ENCODE measurements at regions not wholly inside any gene's neighbourhood (a gene's known extent, or its start where the extent isn't known, plus 50 kb on each side); places are given as distances from the start of the nearest gene placed in this dataset.
"Not testable (repeated sequence)": the region's sequence is repeated elsewhere in the genome, so short reads cannot be mapped to it uniquely, and the experiment has no call there.

DNA sequence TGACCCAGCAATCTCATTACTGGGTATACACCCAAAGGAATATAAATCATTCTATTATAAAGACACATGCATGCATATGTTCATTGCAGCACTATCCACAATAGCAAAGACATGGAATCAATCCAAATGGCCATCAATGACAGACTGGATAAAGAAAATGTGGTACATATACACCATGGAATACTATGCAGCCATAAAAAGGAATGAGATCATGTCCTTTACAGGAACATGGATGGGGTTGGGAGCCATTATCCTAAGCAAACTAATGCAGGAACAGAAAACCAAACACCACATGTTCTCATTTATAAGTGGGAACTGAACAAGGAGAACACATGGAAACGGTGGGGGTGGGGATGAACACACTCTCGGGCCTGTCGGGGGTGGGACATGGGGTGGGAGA is 129.2 kb upstream of the STK26 start:
- DNase-seq (ENCODE audit: low read depth in 2 of 2): not testable (repeated sequence)

DNA sequence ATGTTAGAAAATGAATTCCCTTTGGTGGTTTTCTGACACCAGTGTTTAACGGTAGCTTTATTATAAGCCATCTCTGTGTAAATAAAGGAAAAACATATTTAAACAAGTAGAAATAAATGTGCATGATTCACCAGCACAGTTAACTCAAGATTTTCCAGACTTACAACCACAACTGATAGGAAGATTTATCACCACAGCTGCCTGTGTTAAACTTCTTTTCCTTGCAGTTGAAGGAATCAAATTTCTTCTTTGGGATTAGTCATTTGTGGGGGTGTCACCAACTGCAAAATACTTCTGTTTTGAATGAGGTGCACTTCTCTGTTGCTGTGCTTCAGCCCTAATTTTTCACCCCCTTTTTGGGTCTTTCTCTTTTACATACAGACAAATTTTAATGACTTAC is 128.1 kb upstream of the STK26 start:
- DNase-seq (ENCODE audit: low read depth in 2 of 2): no peak

DNA sequence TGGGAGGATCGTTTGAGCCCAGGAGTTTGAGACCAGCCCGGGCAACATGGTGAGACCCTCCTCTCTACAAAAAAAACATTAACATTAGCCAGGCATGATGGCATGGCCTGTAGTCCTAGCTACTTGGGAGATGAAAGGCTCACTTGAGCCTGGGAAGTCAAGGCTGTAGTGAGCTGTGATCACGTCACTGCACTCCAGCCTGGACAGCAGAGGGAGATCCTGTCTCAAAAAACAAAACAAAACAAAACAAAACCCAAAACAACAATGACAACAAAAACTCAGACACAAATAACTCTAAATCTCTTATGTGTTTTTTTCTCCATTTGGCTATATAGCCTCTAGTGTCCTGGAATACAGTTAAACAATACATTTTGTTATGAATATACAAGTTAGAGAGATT is 127.3 kb upstream of the STK26 start:
- no peak for DNase-seq (ENCODE audit: low read depth in 2 of 2)

DNA sequence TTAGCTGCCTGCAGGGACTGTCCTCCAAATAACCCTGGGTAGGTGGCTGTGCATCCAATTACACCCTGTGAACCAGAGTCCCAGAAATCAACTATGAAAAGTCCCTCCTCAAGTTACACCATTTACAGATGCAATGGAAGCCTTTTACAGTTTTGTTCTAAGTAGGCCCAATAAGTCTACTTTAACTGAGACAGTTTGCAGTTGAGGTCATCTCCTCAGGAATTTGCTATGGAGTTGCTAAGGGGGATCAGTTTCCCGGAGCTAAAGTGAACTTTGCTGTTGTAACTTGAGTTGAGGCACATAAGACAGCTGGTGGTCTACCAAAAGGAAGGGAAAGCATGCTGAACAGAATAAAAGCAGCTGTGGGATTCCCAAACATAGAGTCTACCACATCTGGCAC is 121.6 kb upstream of the STK26 start:
- DNase-seq (ENCODE audit: low read depth in 2 of 2): no peak

DNA sequence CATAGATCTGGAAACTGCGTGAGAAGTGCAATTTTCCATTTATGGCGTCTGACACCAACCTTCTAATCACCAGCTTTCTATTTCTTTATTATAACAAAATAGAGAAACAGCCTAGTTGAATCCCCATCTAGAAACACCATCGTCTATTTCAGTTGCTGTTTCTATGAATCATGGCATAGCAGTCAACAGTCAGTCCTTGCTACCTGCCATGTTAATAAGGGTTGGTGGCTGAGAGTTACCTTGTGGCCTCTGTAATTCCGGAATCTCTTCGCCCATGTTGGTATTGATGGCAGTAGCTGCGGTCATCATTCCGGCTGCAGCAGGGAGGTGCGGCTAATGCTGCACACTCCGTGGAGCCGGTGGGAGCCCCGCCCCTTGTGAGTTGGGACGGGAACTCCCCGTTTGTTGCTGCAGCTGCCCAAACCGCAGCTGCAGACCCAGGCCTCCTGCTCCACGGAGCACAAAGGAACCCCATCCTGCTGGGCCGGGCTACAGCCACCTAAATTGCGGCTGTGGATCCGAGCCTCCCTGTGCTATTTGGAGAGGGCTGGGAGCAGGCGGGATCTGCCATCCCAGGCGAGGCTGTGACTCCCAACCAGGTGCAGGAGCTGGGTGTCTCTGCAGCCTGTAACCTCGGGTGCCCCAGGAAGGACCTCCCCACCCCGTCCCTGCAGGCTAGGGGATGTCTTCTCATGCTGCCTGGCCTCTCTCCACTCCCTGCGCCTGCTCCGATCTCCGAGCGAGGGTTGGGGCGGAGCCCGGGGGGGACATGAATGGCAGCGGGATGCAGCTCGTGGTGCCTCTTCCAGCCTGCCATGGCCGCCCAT is 115.4 kb upstream of the STK26 start:
- DNase-seq (ENCODE audit: low read depth in 2 of 2): no peak

DNA sequence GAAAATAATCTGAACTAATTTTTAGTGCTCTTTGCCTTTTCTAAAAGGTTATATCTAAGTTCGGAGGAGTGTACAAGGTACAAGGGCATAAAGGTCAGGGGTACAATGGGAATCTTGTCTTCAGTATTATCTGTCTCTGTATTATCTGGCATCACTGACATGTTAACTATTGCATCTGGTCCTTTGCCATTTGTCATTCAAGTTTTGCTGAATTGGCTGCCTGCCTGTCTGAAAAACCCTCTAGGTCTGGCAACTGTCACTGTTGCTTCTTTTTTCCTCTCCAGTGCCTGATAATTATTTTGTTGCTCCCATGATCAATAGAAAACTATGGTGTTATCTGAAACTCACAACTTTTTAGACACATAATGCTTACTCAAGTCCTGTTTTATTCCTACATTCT is 112.5 kb upstream of the STK26 start:
- DNase-seq (ENCODE audit: low read depth in 2 of 2): no peak

DNA sequence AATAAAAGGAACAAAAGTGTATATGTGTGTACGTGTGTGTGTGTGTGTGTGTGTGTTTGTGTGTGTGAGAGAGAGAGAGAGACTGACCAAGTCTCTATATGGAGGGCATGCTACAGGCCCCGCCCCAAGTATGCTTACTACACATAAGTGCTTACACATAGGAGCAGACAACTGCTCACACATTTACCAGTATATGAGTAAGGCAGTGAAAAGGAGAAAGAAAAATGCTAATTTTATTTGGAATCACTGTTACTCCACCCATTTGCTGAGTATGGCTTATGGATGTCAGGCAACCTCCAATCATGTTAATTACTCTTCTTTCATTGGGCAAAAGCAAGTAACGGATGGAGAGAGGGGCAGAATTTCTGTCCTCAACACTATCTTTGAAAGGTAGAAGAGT is 107.6 kb upstream of the STK26 start:
- DNase-seq (ENCODE audit: low read depth in 2 of 2): no peak

DNA sequence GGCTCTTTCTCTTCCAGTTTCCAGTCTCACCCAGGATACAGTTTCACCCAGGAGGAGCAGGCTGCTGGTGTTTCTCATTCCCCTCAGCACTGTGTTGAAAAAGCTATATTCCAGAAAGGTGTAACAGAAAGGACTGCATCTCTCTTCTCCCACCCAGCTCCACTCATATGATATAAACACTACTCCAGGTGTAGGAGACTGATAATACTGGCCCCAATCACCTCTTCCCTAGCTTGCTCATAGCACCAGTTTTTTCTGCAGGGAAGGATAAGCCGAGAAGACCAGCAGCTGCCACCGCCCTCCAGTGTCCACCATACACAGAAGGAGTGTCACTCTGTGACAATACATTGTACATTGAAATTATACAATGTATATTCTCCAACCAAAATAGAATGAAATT is 105.5 kb upstream of the STK26 start:
- no peak for DNase-seq (ENCODE audit: low read depth in 2 of 2)

DNA sequence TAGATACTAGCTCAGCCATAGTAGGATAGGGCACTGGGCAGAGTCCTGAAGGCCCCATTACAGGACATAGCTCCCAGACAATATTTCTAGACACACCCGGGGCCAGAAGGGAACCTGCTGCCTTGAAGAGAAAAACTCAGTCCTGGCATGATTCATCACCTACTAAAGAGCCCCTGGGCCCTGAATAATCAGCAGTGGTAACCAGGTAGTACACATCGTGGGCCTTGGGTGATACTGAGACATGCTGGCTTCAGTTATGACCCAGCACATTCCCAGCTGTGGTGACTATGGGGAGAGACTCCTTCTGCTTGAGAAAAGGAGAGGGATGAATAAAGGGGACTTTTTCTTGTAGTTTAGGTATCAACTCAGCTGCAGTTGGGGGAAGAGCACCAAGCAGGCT is 104.3 kb upstream of the STK26 start:
- no peak for DNase-seq (ENCODE audit: low read depth in 2 of 2)

DNA sequence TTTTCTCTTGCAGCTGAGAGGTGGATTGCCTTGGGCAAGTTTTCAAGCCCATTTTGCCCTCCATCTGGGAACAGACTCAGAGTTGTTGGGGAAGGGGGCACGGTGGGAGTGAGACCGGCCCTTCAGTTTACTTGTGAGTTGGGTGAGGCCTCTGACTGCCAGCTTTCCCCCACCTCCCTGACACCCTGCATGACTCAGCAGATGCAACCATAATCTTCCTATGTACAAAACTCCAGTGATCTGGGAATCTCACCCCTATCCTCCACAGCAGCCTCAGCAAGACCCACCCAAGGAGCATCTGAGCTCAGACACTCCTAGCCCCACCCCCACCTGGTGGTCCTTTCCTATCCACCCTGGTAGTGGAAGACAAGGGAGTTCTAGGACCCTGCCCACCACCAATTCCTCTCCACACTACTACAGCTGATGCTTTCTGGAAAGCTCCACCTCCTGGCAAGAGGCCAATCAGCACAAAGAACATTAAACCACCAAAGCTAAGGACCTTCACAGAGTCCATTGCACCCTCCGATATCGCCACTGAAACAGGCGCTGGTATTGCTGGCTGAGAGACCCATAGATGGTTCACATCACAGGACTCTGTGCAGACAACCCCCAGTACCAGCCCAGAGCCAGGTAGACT is 99.4 kb upstream of the STK26 start:
- no peak for DNase-seq (ENCODE audit: low read depth in 2 of 2)

DNA sequence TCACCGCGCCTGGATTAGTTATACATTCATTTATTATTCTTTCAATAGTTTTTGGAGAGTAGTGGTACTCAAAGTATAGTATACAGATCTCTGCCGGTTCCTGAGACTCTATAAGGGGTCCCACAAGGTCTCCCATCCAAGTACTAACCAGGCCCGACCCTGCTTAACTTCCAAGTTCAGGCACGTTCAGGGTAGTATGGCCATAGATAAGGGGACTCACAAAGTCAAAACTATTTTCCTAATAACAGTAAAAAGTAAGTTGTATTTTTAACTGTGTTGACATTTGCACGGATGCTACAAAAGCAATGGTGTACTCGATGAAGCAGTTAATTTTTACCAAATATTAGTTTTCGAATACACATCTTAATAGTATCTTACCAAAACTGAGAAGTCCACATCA is 84.4 kb upstream of the STK26 start:
- DNase-seq (ENCODE audit: low read depth in 2 of 2): no peak

DNA sequence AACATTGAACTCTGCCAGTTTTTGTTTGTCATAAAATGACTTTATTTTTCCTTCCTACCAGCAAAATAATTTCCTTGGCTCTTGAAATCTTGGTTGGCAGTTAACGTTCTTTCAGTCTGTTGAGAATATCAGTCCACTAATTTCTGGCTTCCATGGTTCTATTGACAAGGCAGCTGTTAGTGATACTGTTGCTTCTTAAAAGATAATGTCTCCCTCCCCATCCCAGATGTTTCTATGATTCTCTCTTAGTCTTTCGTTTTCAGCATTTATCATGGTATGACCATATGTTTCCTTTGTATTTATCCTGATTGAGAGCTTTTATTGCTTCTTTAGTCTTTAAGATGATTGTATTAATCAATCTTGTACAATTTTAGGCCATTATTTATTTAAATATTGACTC is 81.1 kb upstream of the STK26 start:
- DNase-seq (ENCODE audit: low read depth in 2 of 2): no peak

DNA sequence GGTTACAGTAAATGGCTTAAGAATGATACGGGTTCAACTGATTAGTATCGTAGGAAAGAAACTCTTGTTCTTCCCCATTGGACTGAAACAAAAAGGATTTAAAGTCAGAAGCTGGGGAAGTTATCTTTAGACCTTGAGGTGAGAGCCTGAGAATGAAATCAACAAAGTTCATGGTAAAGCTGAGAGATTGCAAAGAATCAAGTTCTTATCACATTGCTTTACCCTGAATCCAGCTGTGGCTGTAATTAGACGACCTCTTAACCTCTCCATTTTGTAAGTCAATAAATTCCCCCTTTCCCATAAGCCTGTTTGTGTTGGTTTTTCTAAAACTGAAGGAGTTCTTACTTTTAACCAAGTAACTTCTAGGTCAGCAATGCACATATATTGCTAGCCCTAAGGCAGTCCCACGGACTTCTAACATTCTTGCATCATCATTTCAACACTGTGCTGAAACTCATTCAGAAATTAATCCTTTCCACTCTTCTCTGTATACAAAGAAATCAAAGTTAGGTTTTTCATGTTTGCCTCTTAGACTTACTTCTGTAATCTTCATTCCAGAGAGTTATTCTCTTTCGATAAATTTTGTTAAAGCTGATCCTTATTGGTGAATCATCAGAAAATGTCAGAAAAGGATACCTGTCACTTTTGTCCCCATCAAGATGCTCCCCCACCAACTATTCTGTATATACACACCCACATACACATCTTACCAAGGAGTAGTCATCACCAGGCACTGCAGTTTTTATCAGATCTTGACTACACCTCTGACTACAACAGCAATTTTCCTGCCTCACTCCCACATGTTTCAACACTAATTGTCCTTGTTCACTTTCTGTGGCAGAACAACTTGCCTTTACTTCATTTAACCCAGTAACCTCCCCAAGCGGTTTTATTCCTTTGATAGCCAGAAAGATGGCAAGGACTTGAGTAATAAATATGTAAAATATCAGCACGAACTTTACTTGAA is 77.9 kb upstream of the STK26 start:
- no peak for DNase-seq (ENCODE audit: low read depth in 2 of 2)

DNA sequence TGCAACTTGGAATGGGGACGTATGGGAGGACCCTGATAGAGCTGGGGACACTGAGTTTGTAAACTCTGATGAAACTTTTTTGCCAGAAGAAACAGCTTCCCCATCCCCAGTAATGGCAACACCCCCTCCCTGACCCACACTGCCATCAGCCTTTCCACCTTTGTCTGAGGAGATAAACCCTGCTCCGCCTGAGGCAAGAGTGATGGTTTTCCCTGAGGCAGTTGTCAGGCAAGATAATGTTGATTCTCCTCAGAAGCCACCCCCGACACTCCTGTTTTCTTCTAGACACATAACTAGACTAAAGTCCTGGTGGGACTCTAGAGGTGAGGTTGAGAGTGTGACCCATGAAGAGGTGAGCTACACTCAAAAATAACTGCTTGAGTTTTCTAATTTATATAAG is 71.9 kb upstream of the STK26 start:
- DNase-seq (ENCODE audit: low read depth in 2 of 2): no peak

DNA sequence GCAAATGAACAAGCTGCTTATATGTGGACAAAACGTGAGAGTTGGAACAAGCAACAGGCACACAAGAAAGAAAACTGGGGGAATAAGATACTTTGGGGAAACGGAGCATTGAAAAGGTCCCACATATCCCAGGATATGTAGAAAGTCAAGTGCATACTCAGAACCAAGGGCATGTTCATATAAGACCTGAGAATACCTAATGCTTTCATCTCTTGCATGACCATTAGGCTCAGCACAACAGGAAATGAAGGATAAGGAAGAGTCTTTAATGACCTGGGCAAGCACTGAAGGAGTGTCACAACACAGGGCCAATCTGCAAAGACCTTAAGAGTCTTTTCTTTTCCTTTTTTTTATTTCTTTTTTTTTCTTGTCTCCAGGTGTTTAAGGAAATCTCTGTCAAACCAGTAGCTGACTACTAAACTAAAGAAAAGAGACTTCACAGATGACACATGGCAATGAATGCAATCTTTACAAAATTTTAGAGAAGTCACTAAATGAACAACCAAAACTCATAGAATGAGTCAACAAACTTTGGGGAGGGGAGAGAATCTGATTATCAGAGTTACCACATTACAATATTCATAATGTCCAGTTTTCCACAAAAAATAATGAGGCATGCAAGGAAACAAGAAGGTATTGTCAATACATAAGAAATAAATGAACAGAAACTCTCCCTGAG is 67.9 kb upstream of the STK26 start:
- no peak for DNase-seq (ENCODE audit: low read depth in 2 of 2)

DNA sequence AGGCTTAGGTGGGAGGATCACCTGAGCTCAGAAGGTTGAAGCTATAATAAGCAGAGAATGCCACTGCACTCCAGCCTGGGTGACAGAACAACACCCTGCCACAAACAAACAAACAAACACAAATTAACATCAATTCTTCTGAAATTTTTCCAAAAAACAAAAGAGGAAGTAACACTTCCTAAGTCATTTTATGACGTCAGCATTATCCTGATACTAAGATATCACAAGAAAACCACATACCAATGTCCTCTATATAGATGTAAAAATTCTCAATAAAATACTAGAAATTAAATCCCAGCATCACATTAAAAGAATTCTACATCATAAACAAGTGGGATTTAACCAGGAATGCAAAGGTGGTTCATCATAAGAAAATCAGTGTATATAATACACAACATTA is 64.4 kb upstream of the STK26 start:
- no peak for DNase-seq (ENCODE audit: low read depth in 2 of 2)

DNA sequence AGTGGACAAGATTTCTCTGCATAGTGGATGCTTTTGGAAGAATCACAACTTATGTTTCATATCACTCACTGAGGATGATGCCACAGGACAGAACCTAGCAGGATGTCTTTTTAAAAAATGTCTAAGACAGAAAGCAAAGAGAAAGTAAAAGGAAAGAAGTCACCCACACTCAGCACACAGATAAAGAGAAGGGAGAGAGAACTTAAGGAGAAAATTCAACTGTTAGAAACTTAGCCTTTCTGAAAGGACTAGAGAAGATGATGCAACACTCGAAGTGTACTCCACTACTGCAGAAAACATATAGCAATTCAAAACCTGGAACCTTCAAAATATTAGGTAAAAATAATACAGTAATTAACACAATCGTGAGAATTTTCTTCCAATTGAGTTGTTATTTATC is 52.8 kb upstream of the STK26 start:
- DNase-seq (ENCODE audit: low read depth in 2 of 2): no peak
